Panc1 (cell line): ENCODE measurements at regions not wholly inside any gene's neighbourhood (a gene's known extent, or its start where the extent isn't known, plus 50 kb on each side); places are given as distances from the start of the nearest gene placed in this dataset.

Source experiments
- ATAC-seq: fragments of 200-7000 bp; cut with Tn5 transposase; 2 replicates; pipeline ENCODE4 v1.9.1; 2020; ENCODE audit warnings: mild to moderate bottlenecking, moderate library complexity
- BruUV-seq: library from RNA; stranded (reverse); fragments of 400-500 nt; replicated peaks from 2 replicates; lab custom pipeline; 2021; lab: Mats Ljungman, UMichigan
- CTCF ChIA-PET: fragments of 300-600 bp; sonication (Branson Sonifier 250); formaldehyde crosslinking; loops from one replicate; lab custom pipeline; 2022; ENCODE audit warnings: antibody characterized with exemption; lab: Charles Lee
- POLR2A ChIA-PET: fragments of 300-600 bp; sonication (Branson Sonifier 250); formaldehyde crosslinking; loops from one replicate; lab custom pipeline; 2022; ENCODE audit warnings: antibody characterized with exemption; lab: Charles Lee
- DNase-seq: peaks from one replicate; pipeline ENCODE4 v3.0.0-alpha.2; 2010; ENCODE audit warnings: low read depth, low spot score
- H3K27ac ChIP-seq: 2 replicates; pipeline ENCODE4 v1.5.1; 2011; ENCODE audit warnings: mild to moderate bottlenecking, low read length, inconsistent platforms
- H3K27me3 ChIP-seq: fragments of 200-500 bp; sonication (Bioruptor generic); 2 replicates; pipeline ENCODE4 v1.6.0; 2014; ENCODE audit warnings: low read length, inconsistent platforms; ENCODE audit not compliant: control insufficient read depth, insufficient read depth
- H3K36me3 ChIP-seq: fragments of 200-500 bp; sonication (Bioruptor generic); 2 replicates; pipeline ENCODE4 v1.5.1; 2014; ENCODE audit warnings: inconsistent platforms, mild to moderate bottlenecking, low read length, moderate library complexity; ENCODE audit not compliant: control insufficient read depth, insufficient read depth
- H3K4me1 ChIP-seq: 2 replicates; pipeline ENCODE4 v1.5.1; 2011; ENCODE audit warnings: inconsistent platforms, mild to moderate bottlenecking, low read length, moderate library complexity; ENCODE audit not compliant: control insufficient read depth, insufficient read depth
- H3K4me3 ChIP-seq, 2 experiments: 2 replicates each; pipeline ENCODE4 v1.5.1; 2011 to 2012; ENCODE audit warnings: low read depth in 2 of 2, low read length in 2 of 2, mild to moderate bottlenecking in 2 of 2, inconsistent platforms in 1 of 2, moderate library complexity in 1 of 2
- H3K9me3 ChIP-seq: fragments of 200-500 bp; sonication (Bioruptor generic); 2 replicates; pipeline ENCODE4 v1.5.1; 2014; ENCODE audit warnings: low read depth, mild to moderate bottlenecking, inconsistent platforms, low read length, moderate library complexity; ENCODE audit not compliant: control insufficient read depth, insufficient read depth
- POLR2AphosphoS5 ChIP-seq: IDR thresholded peaks from 2 replicates; pipeline ENCODE4 v1.6.1; 2012; ENCODE audit warnings: mild to moderate bottlenecking, low read depth, low read length, moderate library complexity
- SIN3A ChIP-seq: IDR thresholded peaks from 2 replicates; pipeline ENCODE4 v1.6.1; 2012; ENCODE audit warnings: low read depth, mild to moderate bottlenecking, low read length, moderate library complexity, borderline replicate concordance; ENCODE audit not compliant: insufficient read depth
- TCF7L2 ChIP-seq: IDR thresholded peaks from 2 replicates; pipeline ENCODE4 v1.6.1; 2011; ENCODE audit warnings: mild to moderate bottlenecking, low read depth, low read length, inconsistent platforms
- in situ Hi-C: cut with HindIII; loops from 2 replicates; pipeline ENCODE4 v1.10.0; 2016; ENCODE audit warnings: low sequenced_read_pairs, low pct_unique_long_range_greater_than_20kb
- intact Hi-C: fragments of 100-400 bp; cut with micrococcal nuclease; formaldehyde crosslinking; loops from one replicate; pipeline ENCODE4 v1.10.0; 2022; ENCODE audit not compliant: unreplicated experiment
- TF ChIP-seq, protein P1 (sequence below), 2 experiments: IDR thresholded peaks; 2 replicates each; pipeline ENCODE4 v1.6.1; 2011 to 2012; ENCODE audit warnings: low read depth in 2 of 2, control low read depth in 1 of 2, low read length in 1 of 2, mild to moderate bottlenecking in 1 of 2, moderate library complexity in 1 of 2; ENCODE audit not compliant: insufficient read depth in 1 of 2
- TF ChIP-seq, protein P2 (sequence below): fragments of 450-650 bp; IDR thresholded peaks from 2 replicates; pipeline ENCODE4 v1.5.1; 2017; ENCODE audit warnings: mild to moderate bottlenecking

DNA sequence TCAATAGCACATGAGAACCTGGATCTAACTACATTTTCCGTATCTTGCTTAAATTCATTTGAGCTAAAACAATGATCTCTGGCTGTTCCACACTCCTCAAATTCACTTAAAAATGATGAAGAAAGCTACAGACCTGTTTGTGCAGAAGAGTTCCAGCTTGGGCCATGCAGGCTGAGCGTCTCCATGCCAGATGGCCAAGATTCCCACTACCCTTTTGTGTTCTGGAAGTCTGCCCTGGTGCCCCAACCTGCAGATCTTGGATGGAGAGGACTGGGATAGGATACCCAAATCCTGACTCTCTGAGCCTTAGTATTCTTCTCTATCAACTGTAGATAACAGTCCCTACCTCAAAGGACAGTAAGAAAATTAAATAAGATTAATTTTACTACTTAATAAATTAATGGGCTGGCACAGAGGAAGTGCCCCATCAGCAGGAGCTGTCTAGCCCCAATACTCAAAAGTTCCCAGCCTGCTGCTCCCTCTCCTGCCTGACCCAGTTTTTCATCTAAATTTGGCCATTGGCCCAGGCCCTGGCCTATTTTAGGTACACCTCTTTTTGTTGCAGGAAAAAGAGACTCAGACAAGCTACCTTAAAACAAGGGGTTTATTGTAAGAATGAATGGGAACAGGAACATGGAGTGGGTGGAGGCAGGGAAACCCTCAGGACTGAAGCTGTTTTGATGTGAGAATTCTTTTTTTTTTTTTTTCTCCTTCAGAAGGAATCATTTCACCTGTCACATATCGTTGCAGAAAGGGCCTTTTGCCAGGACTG is 81.4 kb upstream of the GRK3 start:
- DNase-seq (no peak), ATAC-seq (no peak)
- Histone ChIP-seq H3K4me3 (no peak overlapping the region), H3K36me3 (no peaks in the 10 kb centered on the region), H3K27me3 (no peaks in the 10 kb centered on the region), H3K27ac (no peak overlapping the region), H3K4me1 (no peaks in the 10 kb centered on the region), H3K9me3 (no peaks in the 10 kb centered on the region)
- TF ChIP-seq, protein P1, sequence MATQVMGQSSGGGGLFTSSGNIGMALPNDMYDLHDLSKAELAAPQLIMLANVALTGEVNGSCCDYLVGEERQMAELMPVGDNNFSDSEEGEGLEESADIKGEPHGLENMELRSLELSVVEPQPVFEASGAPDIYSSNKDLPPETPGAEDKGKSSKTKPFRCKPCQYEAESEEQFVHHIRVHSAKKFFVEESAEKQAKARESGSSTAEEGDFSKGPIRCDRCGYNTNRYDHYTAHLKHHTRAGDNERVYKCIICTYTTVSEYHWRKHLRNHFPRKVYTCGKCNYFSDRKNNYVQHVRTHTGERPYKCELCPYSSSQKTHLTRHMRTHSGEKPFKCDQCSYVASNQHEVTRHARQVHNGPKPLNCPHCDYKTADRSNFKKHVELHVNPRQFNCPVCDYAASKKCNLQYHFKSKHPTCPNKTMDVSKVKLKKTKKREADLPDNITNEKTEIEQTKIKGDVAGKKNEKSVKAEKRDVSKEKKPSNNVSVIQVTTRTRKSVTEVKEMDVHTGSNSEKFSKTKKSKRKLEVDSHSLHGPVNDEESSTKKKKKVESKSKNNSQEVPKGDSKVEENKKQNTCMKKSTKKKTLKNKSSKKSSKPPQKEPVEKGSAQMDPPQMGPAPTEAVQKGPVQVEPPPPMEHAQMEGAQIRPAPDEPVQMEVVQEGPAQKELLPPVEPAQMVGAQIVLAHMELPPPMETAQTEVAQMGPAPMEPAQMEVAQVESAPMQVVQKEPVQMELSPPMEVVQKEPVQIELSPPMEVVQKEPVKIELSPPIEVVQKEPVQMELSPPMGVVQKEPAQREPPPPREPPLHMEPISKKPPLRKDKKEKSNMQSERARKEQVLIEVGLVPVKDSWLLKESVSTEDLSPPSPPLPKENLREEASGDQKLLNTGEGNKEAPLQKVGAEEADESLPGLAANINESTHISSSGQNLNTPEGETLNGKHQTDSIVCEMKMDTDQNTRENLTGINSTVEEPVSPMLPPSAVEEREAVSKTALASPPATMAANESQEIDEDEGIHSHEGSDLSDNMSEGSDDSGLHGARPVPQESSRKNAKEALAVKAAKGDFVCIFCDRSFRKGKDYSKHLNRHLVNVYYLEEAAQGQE (IDR thresholded peaks at IDR 0.05; ENCODE audit: insufficient read depth in 1 of 2, low read depth in 2 of 2, low read length in 1 of 2): no peak
- TF ChIP-seq SIN3A (no peak), POLR2AphosphoS5 (no peak)
- TF ChIP-seq, protein P2, sequence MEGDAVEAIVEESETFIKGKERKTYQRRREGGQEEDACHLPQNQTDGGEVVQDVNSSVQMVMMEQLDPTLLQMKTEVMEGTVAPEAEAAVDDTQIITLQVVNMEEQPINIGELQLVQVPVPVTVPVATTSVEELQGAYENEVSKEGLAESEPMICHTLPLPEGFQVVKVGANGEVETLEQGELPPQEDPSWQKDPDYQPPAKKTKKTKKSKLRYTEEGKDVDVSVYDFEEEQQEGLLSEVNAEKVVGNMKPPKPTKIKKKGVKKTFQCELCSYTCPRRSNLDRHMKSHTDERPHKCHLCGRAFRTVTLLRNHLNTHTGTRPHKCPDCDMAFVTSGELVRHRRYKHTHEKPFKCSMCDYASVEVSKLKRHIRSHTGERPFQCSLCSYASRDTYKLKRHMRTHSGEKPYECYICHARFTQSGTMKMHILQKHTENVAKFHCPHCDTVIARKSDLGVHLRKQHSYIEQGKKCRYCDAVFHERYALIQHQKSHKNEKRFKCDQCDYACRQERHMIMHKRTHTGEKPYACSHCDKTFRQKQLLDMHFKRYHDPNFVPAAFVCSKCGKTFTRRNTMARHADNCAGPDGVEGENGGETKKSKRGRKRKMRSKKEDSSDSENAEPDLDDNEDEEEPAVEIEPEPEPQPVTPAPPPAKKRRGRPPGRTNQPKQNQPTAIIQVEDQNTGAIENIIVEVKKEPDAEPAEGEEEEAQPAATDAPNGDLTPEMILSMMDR: no peak
- BruUV-seq: no TSS peak
- intact Hi-C loops (no loop called here), in situ Hi-C loops (no loop called here)
- ChIA-PET CTCF (no interaction called here), POLR2A (no interaction called here)

GRCh38 chr22:25483931-25484330 is 80.5 kb upstream of the GRK3 start:
- TF ChIP-seq, protein P2: no peak
- TF ChIP-seq, protein P1 (IDR thresholded peaks at IDR 0.05; ENCODE audit: insufficient read depth in 1 of 2, low read depth in 2 of 2, low read length in 1 of 2): no peak
- TF ChIP-seq SIN3A (no peak), TCF7L2 (no peak), POLR2AphosphoS5 (no peak)
- in situ Hi-C loops (no loop called here), intact Hi-C loops (no loop called here)
- Histone ChIP-seq H3K27me3 (no peaks in the 10 kb centered on the region), H3K9me3 (no peaks in the 10 kb centered on the region), H3K4me1 (0 out of 2 replicates have a peak, but pooled peaks cover 6% of the 10 kb centered on the region), H3K27ac (no peak overlapping the region), H3K4me3 (no peak overlapping the region), H3K36me3 (no peaks in the 10 kb centered on the region)
- POLR2A ChIA-PET: no interaction called here
- ATAC-seq (no peak), DNase-seq (no peak)
- no TSS peak for BruUV-seq
- CTCF ChIA-PET: no interaction called here
